Renal cortex interstitium (tissue), 11 donors: ENCODE measurements at regions not wholly inside any gene's neighbourhood (a gene's known extent, or its start where the extent isn't known, plus 50 kb on each side); places are given as distances from the start of the nearest gene placed in this dataset.
A peak's percentile ranks its signal among the peaks of the same experiment; 100 is the strongest.

Source experiments
- DNase-seq, 11 donors: peaks; one replicate each; pipeline ENCODE4 v3.0.0-alpha.2; 2013; ENCODE audit warnings: low read depth in 9 of 11, low spot score in 4 of 11; ENCODE audit errors: extremely low read depth in 1 of 11

GRCh38 chr13:112005925-112006324 is 61.0 kb upstream of the SOX1 start:
- no peak for DNase-seq

GRCh38 chr13:112007191-112007590 is 59.8 kb upstream of the SOX1 start:
- DNase-seq, result no peak

GRCh38 chr13:112010714-112011113 is 56.2 kb upstream of the SOX1 start:
- DNase-seq, result no peak

- peak in 10 of 11 donors; percentile 22 to 58 (median 41) for DNase-seq
Observed at GRCh38 chr13:112012016-112012704, 54.8 kb upstream of the SOX1 start.

- DNase-seq, result no peak
Observed at GRCh38 chr13:112012705-112013085, 54.3 kb upstream of the SOX1 start.

GRCh38 chr13:112013665-112014064 is 53.3 kb upstream of the SOX1 start:
- no peak for DNase-seq

GRCh38 chr13:112014857-112015256 is 52.1 kb upstream of the SOX1 start:
- no peak for DNase-seq
